Upper lobe of left lung (tissue), 4 donors: ENCODE measurements at regions not wholly inside any gene's neighbourhood (a gene's known extent, or its start where the extent isn't known, plus 50 kb on each side); places are given as distances from the start of the nearest gene placed in this dataset.
"Not testable (repeated sequence)": the region's sequence is repeated elsewhere in the genome, so short reads cannot be mapped to it uniquely, and the experiment has no call there.

Experiments used
- EP300 ChIP-seq, 4 donors: sonication (generic); formaldehyde crosslinking; IDR thresholded peaks; one replicate each; pipeline ENCODE4 v1.5.1; 2017; ENCODE audit warnings: antibody characterized with exemption in 4 of 4, control low read depth in 2 of 4
- POLR2A ChIP-seq, 4 donors: fragments of 450-650 bp; IDR thresholded peaks; one replicate each; pipeline ENCODE4 v1.5.1; 2016 to 2017; ENCODE audit warnings: antibody characterized with exemption in 4 of 4, mild to moderate bottlenecking in 2 of 4
- TF ChIP-seq, protein P1 (sequence below), 6 experiments: fragments of 450-650 bp in 4 of 6; fragments of 200-600 bp in 2 of 6; sonication (generic) in 2 of 6; IDR thresholded peaks; one replicate each; pipeline ENCODE4 v1.5.1; 2016 to 2019; ENCODE audit warnings: antibody characterized with exemption in 6 of 6

- TF ChIP-seq, protein P1, sequence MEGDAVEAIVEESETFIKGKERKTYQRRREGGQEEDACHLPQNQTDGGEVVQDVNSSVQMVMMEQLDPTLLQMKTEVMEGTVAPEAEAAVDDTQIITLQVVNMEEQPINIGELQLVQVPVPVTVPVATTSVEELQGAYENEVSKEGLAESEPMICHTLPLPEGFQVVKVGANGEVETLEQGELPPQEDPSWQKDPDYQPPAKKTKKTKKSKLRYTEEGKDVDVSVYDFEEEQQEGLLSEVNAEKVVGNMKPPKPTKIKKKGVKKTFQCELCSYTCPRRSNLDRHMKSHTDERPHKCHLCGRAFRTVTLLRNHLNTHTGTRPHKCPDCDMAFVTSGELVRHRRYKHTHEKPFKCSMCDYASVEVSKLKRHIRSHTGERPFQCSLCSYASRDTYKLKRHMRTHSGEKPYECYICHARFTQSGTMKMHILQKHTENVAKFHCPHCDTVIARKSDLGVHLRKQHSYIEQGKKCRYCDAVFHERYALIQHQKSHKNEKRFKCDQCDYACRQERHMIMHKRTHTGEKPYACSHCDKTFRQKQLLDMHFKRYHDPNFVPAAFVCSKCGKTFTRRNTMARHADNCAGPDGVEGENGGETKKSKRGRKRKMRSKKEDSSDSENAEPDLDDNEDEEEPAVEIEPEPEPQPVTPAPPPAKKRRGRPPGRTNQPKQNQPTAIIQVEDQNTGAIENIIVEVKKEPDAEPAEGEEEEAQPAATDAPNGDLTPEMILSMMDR (IDR thresholded peaks at IDR 0.05) = not testable (repeated sequence)
- TF ChIP-seq POLR2A, EP300 (IDR thresholded peaks at IDR 0.05): not testable (repeated sequence)
These were observed 71.1 kb upstream of the ID2 start for GRCh38 chr2:8610775-8611174.
